ENCODE measurements at regions not wholly inside any gene's neighbourhood (a gene's known extent, or its start where the extent isn't known, plus 50 kb on each side); places are given as distances from the start of the nearest gene placed in this dataset.

DNA sequence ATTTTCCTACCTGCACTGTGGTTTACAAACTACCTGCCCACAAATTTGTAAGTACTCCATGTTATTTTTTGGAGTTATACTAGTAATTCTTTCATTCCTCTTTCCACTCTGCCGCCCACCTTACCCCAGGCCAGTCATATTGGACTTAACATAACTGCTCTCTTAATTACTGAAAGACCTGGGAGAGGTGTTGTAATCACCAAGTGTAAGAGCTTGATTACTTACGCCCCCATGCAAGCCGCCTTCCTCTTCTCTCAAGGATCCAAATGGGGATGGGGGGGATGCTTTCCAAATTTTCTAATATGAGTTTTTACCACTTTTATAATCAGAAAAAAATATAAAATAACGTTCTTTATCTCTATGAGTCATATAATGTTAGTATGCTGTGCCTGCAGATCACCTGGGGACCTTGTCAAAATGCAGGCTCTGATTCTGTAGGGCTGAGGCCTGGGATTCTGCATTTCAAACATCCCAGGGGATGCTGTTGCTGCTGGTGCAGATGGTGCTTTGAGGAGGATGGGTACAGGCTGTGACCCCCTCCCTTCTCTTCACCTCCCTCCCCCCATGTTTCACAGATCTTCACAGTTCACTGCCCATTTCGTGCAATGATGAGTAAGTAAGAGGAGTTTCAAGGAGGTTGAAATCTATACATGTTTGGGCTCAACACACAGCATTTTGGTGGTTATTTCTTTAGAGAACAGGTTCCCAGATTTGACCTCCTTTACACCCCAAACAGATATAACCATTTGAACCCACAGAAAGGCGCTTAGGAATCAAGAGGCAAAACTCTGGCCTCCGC lies 87.3 kb downstream of the SEC61B start:
- ChIA-PET POLR2A (no interaction called here), CTCF (ENCODE audit: low intra/inter-chr PET ratio, low total read pairs) (no interaction called here)
- no peak overlapping the region for H2AFZ ChIP-seq (ENCODE audit: low read length)
- BruUV-seq (replicated peaks): no TSS peak
- DNase-seq (ENCODE audit: low spot score) (no peak), FAIRE-seq (no peak), ATAC-seq (no peak)
- in situ Hi-C loops (cut with HindIII; ENCODE audit: extremely low pct_ligation_motif_present, low pct_unique_long_range_greater_than_20kb) (no loop called here), intact Hi-C loops (cut with micrococcal nuclease; ENCODE audit: unreplicated experiment) (no loop called here)
- no peak overlapping the region for H3K4me3 ChIP-seq (replicated peaks in 1 of 3; ENCODE audit: insufficient read depth in 1 of 3, low read depth in 2 of 3, low read length in 3 of 3)
- H4K20me1 ChIP-seq (ENCODE audit: insufficient read depth, low read length): no peaks in the 10 kb centered on the region
- WGBS (ENCODE audit: low lambda C conversion rate): 41% methylated on average over 7 of the region's 7 CpGs
- H3K4me2 ChIP-seq (ENCODE audit: low read depth, low read length): no peak overlapping the region
- H3K27me3 ChIP-seq (ENCODE audit: control insufficient read depth in 1 of 2, insufficient read depth in 2 of 2, low read length in 2 of 2): peaks cover 0 to 1% of the 10 kb centered on the region in 2 experiments; a peak in 2 of 5 replicates
- no peak for TF ChIP-seq ZNF263 (CRISPR knock-in tag; IDR thresholded peaks at IDR 0.05)
- TF ChIP-seq, protein P1, sequence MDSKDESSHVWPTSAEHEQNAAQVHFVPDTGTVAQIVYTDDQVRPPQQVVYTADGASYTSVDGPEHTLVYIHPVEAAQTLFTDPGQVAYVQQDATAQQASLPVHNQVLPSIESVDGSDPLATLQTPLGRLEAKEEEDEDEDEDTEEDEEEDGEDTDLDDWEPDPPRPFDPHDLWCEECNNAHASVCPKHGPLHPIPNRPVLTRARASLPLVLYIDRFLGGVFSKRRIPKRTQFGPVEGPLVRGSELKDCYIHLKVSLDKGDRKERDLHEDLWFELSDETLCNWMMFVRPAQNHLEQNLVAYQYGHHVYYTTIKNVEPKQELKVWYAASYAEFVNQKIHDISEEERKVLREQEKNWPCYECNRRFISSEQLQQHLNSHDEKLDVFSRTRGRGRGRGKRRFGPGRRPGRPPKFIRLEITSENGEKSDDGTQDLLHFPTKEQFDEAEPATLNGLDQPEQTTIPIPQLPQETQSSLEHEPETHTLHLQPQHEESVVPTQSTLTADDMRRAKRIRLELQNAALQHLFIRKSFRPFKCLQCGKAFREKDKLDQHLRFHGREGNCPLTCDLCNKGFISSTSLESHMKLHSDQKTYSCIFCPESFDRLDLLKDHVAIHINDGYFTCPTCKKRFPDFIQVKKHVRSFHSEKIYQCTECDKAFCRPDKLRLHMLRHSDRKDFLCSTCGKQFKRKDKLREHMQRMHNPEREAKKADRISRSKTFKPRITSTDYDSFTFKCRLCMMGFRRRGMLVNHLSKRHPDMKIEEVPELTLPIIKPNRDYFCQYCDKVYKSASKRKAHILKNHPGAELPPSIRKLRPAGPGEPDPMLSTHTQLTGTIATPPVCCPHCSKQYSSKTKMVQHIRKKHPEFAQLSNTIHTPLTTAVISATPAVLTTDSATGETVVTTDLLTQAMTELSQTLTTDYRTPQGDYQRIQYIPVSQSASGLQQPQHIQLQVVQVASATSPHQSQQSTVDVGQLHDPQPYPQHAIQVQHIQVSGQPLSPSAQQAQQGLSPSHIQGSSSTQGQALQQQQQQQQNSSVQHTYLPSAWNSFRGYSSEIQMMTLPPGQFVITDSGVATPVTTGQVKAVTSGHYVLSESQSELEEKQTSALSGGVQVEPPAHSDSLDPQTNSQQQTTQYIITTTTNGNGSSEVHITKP (CRISPR knock-in tag; IDR thresholded peaks at IDR 0.05; ENCODE audit: low read depth): no peak
- TF ChIP-seq ZEB1 (IDR thresholded peaks at IDR 0.05; ENCODE audit: insufficient replicate concordance, low read depth): no peak
- TF ChIP-seq ZIK1 (CRISPR knock-in tag; IDR thresholded peaks at IDR 0.05; ENCODE audit: borderline replicate concordance, low read depth): no peak
- TF ChIP-seq ZNF331 (CRISPR knock-in tag; IDR thresholded peaks at IDR 0.05): no peak
- TF ChIP-seq, protein P2, sequence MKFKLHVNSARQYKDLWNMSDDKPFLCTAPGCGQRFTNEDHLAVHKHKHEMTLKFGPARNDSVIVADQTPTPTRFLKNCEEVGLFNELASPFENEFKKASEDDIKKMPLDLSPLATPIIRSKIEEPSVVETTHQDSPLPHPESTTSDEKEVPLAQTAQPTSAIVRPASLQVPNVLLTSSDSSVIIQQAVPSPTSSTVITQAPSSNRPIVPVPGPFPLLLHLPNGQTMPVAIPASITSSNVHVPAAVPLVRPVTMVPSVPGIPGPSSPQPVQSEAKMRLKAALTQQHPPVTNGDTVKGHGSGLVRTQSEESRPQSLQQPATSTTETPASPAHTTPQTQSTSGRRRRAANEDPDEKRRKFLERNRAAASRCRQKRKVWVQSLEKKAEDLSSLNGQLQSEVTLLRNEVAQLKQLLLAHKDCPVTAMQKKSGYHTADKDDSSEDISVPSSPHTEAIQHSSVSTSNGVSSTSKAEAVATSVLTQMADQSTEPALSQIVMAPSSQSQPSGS (CRISPR knock-in tag; IDR thresholded peaks at IDR 0.05): no peak
- TF ChIP-seq PLRG1 (conservative IDR thresholded peaks at IDR 0.05): no peak
- no peak for TF ChIP-seq FOXA1 (IDR thresholded peaks at IDR 0.05)
- no peak for TF ChIP-seq FOXA1 (CRISPR knock-in tag; IDR thresholded peaks at IDR 0.05)
- TF ChIP-seq NFIC (IDR thresholded peaks at IDR 0.05; ENCODE audit: low read length): no peak
- TF ChIP-seq RFX5 (IDR thresholded peaks at IDR 0.05; ENCODE audit: low read depth, low read length): no peak
- no peak for TF ChIP-seq ZSCAN9 (CRISPR knock-in tag; IDR thresholded peaks at IDR 0.05; ENCODE audit: borderline replicate concordance)
- TF ChIP-seq ZNF703 (CRISPR knock-in tag; IDR thresholded peaks at IDR 0.05; ENCODE audit: borderline replicate concordance): no peak
- TF ChIP-seq, protein P3, sequence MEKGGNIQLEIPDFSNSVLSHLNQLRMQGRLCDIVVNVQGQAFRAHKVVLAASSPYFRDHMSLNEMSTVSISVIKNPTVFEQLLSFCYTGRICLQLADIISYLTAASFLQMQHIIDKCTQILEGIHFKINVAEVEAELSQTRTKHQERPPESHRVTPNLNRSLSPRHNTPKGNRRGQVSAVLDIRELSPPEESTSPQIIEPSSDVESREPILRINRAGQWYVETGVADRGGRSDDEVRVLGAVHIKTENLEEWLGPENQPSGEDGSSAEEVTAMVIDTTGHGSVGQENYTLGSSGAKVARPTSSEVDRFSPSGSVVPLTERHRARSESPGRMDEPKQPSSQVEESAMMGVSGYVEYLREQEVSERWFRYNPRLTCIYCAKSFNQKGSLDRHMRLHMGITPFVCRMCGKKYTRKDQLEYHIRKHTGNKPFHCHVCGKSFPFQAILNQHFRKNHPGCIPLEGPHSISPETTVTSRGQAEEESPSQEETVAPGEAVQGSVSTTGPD (CRISPR knock-in tag; IDR thresholded peaks at IDR 0.05): no peak
- no peak for TF ChIP-seq GABPA (IDR thresholded peaks at IDR 0.05; ENCODE audit: low read depth, low read length)
- no peak for TF ChIP-seq GABPA (CRISPR knock-in tag; IDR thresholded peaks at IDR 0.05; ENCODE audit: low read depth)
- no peak for TF ChIP-seq YEATS2 (CRISPR knock-in tag; IDR thresholded peaks at IDR 0.05; ENCODE audit: borderline replicate concordance)
- no peak for TF ChIP-seq ZNF841 (CRISPR knock-in tag; IDR thresholded peaks at IDR 0.05; ENCODE audit: borderline replicate concordance)
- H3K9ac ChIP-seq (ENCODE audit: insufficient read depth, low read depth, low read length): no peak overlapping the region
- H3K27ac ChIP-seq (ENCODE audit: extremely low read length, insufficient read depth, low read length): no peak overlapping the region
- H3K9me3 ChIP-seq (ENCODE audit: low read length): no peaks in the 10 kb centered on the region
- H3K79me2 ChIP-seq (ENCODE audit: insufficient read depth, low read length): no peaks in the 10 kb centered on the region
- H3K4me1 ChIP-seq (ENCODE audit: insufficient read depth, low read length): no peaks in the 10 kb centered on the region
- no peaks in the 10 kb centered on the region for H3K36me3 ChIP-seq (replicated peaks in 1 of 2; ENCODE audit: control insufficient read depth in 1 of 2, insufficient read depth in 2 of 2, low read length in 2 of 2)
